HepG2 (cell line): ENCODE measurements at regions not wholly inside any gene's neighbourhood (a gene's known extent, or its start where the extent isn't known, plus 50 kb on each side); places are given as distances from the start of the nearest gene placed in this dataset.

ENCODE experiments used
- ATAC-seq: fragments of 200-7000 bp; cut with Tn5 transposase; 3 replicates; pipeline ENCODE4 v1.9.1; 2020; ENCODE audit warnings: mild to moderate bottlenecking, moderate library complexity
- BruUV-seq: library from RNA; stranded (reverse); fragments of 400-500 nt; replicated peaks from 2 replicates; lab custom pipeline; 2021; lab: Mats Ljungman, UMichigan
- CTCF ChIA-PET: fragments of 300-600 bp; formaldehyde crosslinking; extraction: SDS; loops from one replicate; lab custom pipeline; 2021; ENCODE audit warnings: low total read pairs, inconsistent platforms, low intra/inter-chr PET ratio; lab: Yijun Ruan, JAX
- POLR2A ChIA-PET: fragments of 350-600 bp; sonication (Branson Sonifier 250); formaldehyde crosslinking; loops from one replicate; lab custom pipeline; 2020; ENCODE audit warnings: antibody characterized with exemption, inconsistent platforms; lab: Yijun Ruan, JAX
- DNase-seq: peaks from one replicate; pipeline ENCODE4 v3.0.0-alpha.2; 2015; ENCODE audit warnings: low spot score
- FAIRE-seq: peaks from 3 replicates; lab custom pipeline; 2011; peaks lifted over from hg19 to GRCh38; lab: Jason Lieb, UNC
- H2AFZ ChIP-seq: one replicate; pipeline ENCODE4 v1.6.1; 2011; ENCODE audit warnings: low read length, inconsistent platforms
- H3K27ac ChIP-seq: fragments of 300-600 bp; 3 replicates; pipeline ENCODE4 v1.8.0; 2011; ENCODE audit warnings: mixed run types, mild to moderate bottlenecking, mixed read lengths, low read length, inconsistent platforms; ENCODE audit not compliant: insufficient read depth; ENCODE audit errors: extremely low read length
- H3K27me3 ChIP-seq, 2 experiments: fragments of 200-600 bp in 1 of 2; 2 replicates in 1 of 2; 3 replicates in 1 of 2; pipeline versions ENCODE4 v1.6.0 to v1.8.0; 2011; ENCODE audit warnings: low read length in 2 of 2, mild to moderate bottlenecking in 2 of 2, moderate library complexity in 2 of 2, inconsistent platforms in 1 of 2; ENCODE audit not compliant: insufficient read depth in 2 of 2, control insufficient read depth in 1 of 2
- H3K36me3 ChIP-seq, 2 experiments: fragments of 200-600 bp in 1 of 2; replicated peaks in 1 of 2; 2 replicates in 1 of 2; 3 replicates in 1 of 2; pipeline versions ENCODE4 v1.5.1 to v1.8.0; 2011; ENCODE audit warnings: low read length in 2 of 2, inconsistent platforms in 1 of 2; ENCODE audit not compliant: insufficient read depth in 2 of 2, control insufficient read depth in 1 of 2
- H3K4me1 ChIP-seq: 2 replicates; pipeline ENCODE4 v1.5.1; 2012; ENCODE audit warnings: low read length, inconsistent platforms; ENCODE audit not compliant: insufficient read depth
- H3K4me2 ChIP-seq: 2 replicates; pipeline ENCODE4 v1.6.0; 2011; ENCODE audit warnings: low read depth, low read length, inconsistent platforms
- H3K4me3 ChIP-seq, 3 experiments: fragments of 200-600 bp in 1 of 3; sonication (generic), shearing (Covaris generic) in 1 of 3; replicated peaks in 1 of 3; 2 replicates each; pipeline ENCODE4 v1.5.1; 2011 to 2016; ENCODE audit warnings: low read length in 3 of 3, inconsistent platforms in 2 of 3, low read depth in 2 of 3, mild to moderate bottlenecking in 2 of 3, control low read depth in 1 of 3, mixed read lengths in 1 of 3; ENCODE audit not compliant: insufficient read depth in 1 of 3
- H3K79me2 ChIP-seq: one replicate; pipeline ENCODE4 v1.6.1; 2011; ENCODE audit warnings: low read length, inconsistent platforms; ENCODE audit not compliant: insufficient read depth
- H3K9ac ChIP-seq: 2 replicates; pipeline ENCODE4 v1.6.0; 2011; ENCODE audit warnings: mild to moderate bottlenecking, low read depth, low read length, inconsistent platforms; ENCODE audit not compliant: insufficient read depth
- H3K9me3 ChIP-seq: 2 replicates; pipeline ENCODE4 v1.5.1; 2012; ENCODE audit warnings: mild to moderate bottlenecking, low read length
- H4K20me1 ChIP-seq: 2 replicates; pipeline ENCODE4 v1.6.0; 2011; ENCODE audit warnings: inconsistent platforms, mild to moderate bottlenecking, low read length, moderate library complexity; ENCODE audit not compliant: insufficient read depth
- ARID4A ChIP-seq: sonication (generic); formaldehyde crosslinking; IDR thresholded peaks from 2 replicates; pipeline ENCODE4 v1.5.0; 2020; ENCODE audit warnings: mild to moderate bottlenecking, missing genetic modification reagents, borderline replicate concordance
- ATF1 ChIP-seq: IDR thresholded peaks from 2 replicates; pipeline ENCODE4 v1.6.1; 2016; ENCODE audit warnings: mild to moderate bottlenecking, control low read depth
- ATRX ChIP-seq: sonication (generic); formaldehyde crosslinking; IDR thresholded peaks from 2 replicates; pipeline ENCODE4 v1.4.0; 2020; ENCODE audit warnings: missing genetic modification reagents, borderline replicate concordance
- KLF6 ChIP-seq: IDR thresholded peaks from 2 replicates; pipeline ENCODE4 v1.8.0; 2016; ENCODE audit warnings: missing biosample characterization, missing genetic modification reagents
- PAXIP1 ChIP-seq: sonication (generic); formaldehyde crosslinking; conservative IDR thresholded peaks from 2 replicates; pipeline ENCODE4 v1.4.0; 2020; ENCODE audit warnings: mild to moderate bottlenecking, missing genetic modification reagents, moderate library complexity
- SIX4 ChIP-seq: sonication (generic); formaldehyde crosslinking; IDR thresholded peaks from 2 replicates; pipeline ENCODE4 v1.4.0; 2020; ENCODE audit warnings: missing genetic modification reagents
- ZNF335 ChIP-seq: sonication (generic); formaldehyde crosslinking; IDR thresholded peaks from 2 replicates; pipeline ENCODE4 v1.4.0; 2020; ENCODE audit warnings: missing genetic modification reagents
- ZNF354B ChIP-seq: sonication (generic); formaldehyde crosslinking; IDR thresholded peaks from 2 replicates; pipeline ENCODE4 v1.8.0; 2022; ENCODE audit warnings: mild to moderate bottlenecking, missing genetic modification reagents
- ZNF432 ChIP-seq: sonication (generic); formaldehyde crosslinking; IDR thresholded peaks from 2 replicates; pipeline ENCODE4 v1.5.0; 2020; ENCODE audit warnings: missing genetic modification reagents, mild to moderate bottlenecking, borderline replicate concordance
- WGBS: methylation state at CpG from one replicate; pipeline ENCODE4 v1.1.6; 2017; ENCODE audit warnings: low lambda C conversion rate; 5-methylcytosine and 5-hydroxymethylcytosine counted together
- in situ Hi-C: cut with HindIII; loops from 2 replicates; pipeline ENCODE4 v1.10.0; 2017; ENCODE audit warnings: low pct_unique_long_range_greater_than_20kb; ENCODE audit not compliant: extremely low pct_ligation_motif_present
- intact Hi-C: fragments of 100-400 bp; cut with micrococcal nuclease; formaldehyde crosslinking; loops from one replicate; pipeline ENCODE4 v1.10.0; 2022; ENCODE audit not compliant: unreplicated experiment

- no peaks in the 10 kb centered on the region for H3K4me1 ChIP-seq
- no peak overlapping the region for H2AFZ ChIP-seq
- BruUV-seq, result no TSS peak
- DNase-seq, result no peak
- POLR2A ChIA-PET, result no interaction called here
- no peak for TF ChIP-seq ZNF354B (CRISPR knock-in tag)
- no peak for TF ChIP-seq ATF1 (CRISPR knock-in tag)
- TF ChIP-seq ZNF335 (CRISPR knock-in tag), result no peak
- no peak for TF ChIP-seq ATRX
- TF ChIP-seq SIX4 (CRISPR knock-in tag), result no peak
- TF ChIP-seq ZNF432 (CRISPR knock-in tag), result no peak
- no peak for TF ChIP-seq PAXIP1
- no peak for TF ChIP-seq KLF6
- TF ChIP-seq ARID4A, result no peak
- H3K36me3 ChIP-seq, result no peaks in the 10 kb centered on the region
- no peak for ATAC-seq
- no peaks in the 10 kb centered on the region for H3K79me2 ChIP-seq
- CTCF ChIA-PET, result no interaction called here
- no peak overlapping the region for H3K4me2 ChIP-seq
- H3K9ac ChIP-seq, result no peak overlapping the region
- H3K27me3 ChIP-seq, result no peaks in the 10 kb centered on the region
- intact Hi-C loops (no loop called here), in situ Hi-C loops (no loop called here)
- H3K27ac ChIP-seq, result no peak overlapping the region
- no peak for FAIRE-seq
- WGBS, result 6% methylated on average over 1 of the region's 1 CpG
- H3K4me3 ChIP-seq, result no peak overlapping the region
- no peaks in the 10 kb centered on the region for H4K20me1 ChIP-seq
- peaks cover 68% of the 10 kb centered on the region for H3K9me3 ChIP-seq
Measured at GRCh38 chr1:82337635-82338034, 536.9 kb downstream of the ADGRL2 start.
